Kidney tubule cell (primary cell): ENCODE measurements at regions not wholly inside any gene's neighbourhood (a gene's known extent, or its start where the extent isn't known, plus 50 kb on each side); places are given as distances from the start of the nearest gene placed in this dataset.
"Not testable (repeated sequence)": the region's sequence is repeated elsewhere in the genome, so short reads cannot be mapped to it uniquely, and the experiment has no call there.

Experiments
- DNase-seq: peaks from one replicate; pipeline ENCODE4 v3.0.0-alpha.2; 2018; ENCODE audit warnings: low spot score

DNA sequence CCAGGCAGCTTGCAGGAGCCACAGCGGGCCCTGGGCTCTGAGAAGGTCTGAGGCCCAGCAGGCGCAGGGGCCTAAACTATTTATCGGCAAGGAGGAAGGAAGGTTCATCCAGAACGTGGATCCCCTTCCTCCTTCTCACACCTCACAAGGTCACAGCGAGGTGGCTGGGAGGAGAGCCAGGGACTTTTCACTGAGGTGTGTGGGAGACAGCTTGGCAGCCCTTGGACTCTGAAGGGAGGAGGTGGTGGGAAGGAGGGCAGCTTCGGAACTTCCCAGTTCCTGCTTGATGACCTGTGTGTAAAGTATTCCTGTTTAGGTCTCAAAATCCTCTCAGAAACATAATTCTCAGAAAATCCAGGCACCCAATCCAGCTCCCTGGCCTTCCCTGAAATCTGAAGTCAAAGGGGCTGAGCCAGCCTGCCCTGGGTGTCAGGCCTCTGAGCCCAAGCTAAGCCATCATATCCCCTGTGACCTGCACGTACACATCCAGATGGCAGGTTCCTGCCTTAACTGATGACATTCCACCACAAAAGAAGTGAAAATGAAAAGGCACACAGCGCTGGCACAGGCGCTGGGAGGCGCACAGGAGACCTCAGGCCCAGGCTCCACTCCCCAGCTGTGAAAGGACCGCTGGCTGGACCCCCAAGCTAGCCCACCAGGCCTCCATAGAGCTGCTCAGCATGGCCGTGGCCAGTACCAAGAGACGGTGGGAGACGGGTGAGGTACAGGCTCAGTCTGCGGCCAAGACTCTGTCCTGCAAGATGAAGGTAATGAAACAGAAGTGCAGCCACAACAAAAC, 269.4 kb upstream of the FRG2C start:
- peak; percentile 22 for DNase-seq

- no peak for DNase-seq
Observed at GRCh38 chr3:75395580-75396315, 268.4 kb upstream of the FRG2C start.

- no peak for DNase-seq
Observed at GRCh38 chr3:75396316-75396802, 267.8 kb upstream of the FRG2C start.

GRCh38 chr3:75397486-75397885, 266.6 kb upstream of the FRG2C start:
- not testable (repeated sequence) for DNase-seq

GRCh38 chr3:75422101-75422945, 241.8 kb upstream of the FRG2C start:
- DNase-seq: not testable (repeated sequence)

GRCh38 chr3:75425379-75425778, 238.7 kb upstream of the FRG2C start:
- DNase-seq: not testable (repeated sequence)

DNA sequence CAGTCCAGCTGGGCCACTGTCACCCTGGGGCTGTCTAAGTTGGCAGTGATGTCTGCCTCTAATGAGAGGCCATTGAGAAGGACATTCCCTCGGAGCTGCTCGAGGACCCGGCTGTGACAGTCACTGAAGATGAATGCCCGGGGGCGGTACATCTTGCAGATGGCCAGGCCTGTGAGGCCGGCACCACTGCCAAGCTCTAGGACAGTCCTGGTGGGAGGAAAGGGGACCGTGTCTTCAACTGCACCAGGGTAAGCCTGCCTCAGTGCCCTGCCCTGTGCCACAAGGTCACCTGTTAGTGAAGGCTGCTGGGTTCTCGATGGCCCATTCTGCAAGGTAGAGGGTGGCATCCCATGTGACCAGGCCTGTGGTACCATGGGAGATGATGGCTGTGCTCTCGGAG, 236.6 kb upstream of the FRG2C start:
- DNase-seq: not testable (repeated sequence)

- DNase-seq: peak; percentile 65
Observed at GRCh38 chr3:75427906-75428305, 236.2 kb upstream of the FRG2C start.

GRCh38 chr3:75429561-75430220, 234.4 kb upstream of the FRG2C start:
- DNase-seq: peak; percentile 78

GRCh38 chr3:75430406-75430805, 233.7 kb upstream of the FRG2C start:
- DNase-seq: not testable (repeated sequence)

GRCh38 chr3:75431120-75431519, 233.0 kb upstream of the FRG2C start:
- not testable (repeated sequence) for DNase-seq

- DNase-seq: not testable (repeated sequence)
Observed at GRCh38 chr3:75432466-75432865, 231.7 kb upstream of the FRG2C start.

- peak; percentile 92 for DNase-seq
Observed at GRCh38 chr3:75432885-75433284, 231.2 kb upstream of the FRG2C start.

DNA sequence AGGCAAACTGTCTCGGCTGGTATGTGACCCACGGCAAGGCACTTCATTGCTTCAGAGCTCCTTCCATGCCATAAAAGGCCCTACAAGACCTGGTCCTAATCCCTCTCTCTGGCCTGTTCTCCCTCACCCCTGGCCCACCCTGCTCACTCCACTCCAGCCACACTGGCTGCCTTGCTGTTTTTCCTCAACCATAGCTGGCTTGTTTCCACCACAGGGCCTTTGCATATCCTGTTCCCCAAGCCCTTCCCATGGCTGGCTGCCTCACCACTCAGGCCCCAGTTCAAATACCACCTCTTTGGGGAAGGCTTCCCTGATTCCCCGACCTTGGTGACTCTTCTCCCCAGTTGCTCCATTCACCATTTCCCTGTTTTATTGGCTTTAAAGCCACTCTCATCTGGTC, 230.8 kb upstream of the FRG2C start:
- DNase-seq: not testable (repeated sequence)

DNA sequence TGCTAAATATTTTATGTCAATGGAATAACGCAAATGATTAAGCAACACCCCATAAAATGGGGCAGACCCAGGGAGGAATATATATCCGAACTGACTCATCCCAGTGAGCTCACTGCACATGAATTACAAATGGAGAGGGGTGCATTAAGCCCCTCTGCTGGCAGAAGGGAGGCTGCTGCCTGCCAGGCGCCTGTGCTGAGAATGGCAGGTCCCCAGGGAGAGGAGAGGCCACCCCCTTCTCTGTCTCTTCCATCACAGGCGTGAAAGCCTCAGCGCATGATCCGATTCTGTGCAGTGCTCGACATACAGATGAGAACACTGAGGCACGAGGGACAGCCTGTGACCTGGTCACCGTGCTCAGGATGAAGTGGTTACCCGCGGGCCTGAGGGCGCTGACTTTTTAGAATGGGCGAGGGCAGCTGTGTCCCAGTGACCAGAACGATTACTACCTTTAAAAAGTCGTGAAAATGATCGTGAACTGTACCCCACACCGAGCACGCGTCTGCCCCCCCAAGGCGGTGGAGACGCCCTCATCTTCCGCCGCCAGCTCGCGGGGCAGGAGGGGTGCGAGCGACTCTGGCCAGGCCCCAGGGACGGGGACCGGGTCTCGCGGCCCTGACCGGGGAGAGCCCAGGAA, 229.7 kb upstream of the FRG2C start:
- peak; percentile 68 for DNase-seq

- DNase-seq: peak; percentile 99
Observed at GRCh38 chr3:75434913-75435793, 229.0 kb upstream of the FRG2C start.

DNA sequence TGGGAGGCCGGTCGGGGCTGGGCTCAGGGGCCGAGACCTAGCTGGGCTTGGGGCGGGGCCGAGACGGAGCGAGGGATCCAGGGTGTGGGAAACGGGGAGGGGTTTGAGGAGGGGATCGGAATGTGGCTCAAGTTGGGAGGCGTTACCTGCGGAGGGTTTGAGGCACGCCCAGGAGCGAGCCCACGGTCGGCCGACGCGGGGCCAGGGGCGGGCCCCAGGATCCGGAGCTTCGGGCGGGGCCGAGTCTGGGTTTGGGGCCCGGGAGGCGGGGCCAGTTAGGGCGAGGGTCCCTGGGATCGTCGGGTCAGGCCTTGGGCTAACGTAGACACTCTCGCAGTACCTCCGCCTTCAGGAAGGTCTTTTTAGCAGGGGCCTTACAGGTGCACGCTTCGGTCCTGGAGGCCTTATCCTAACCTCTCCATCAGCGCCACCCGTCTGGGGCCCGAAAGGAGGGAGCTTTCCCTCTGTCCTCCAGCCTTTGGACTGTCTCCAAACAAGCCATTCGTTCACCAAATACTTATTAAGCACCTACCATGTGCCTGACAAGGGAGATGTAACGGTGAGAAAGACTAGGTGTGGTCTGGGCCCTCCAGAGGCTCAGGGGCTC, 228.2 kb upstream of the FRG2C start:
- not testable (repeated sequence) for DNase-seq

GRCh38 chr3:75440986-75441385, 223.1 kb upstream of the FRG2C start:
- not testable (repeated sequence) for DNase-seq

- DNase-seq: not testable (repeated sequence)
Observed at GRCh38 chr3:75444634-75445033, 219.5 kb upstream of the FRG2C start.

DNA sequence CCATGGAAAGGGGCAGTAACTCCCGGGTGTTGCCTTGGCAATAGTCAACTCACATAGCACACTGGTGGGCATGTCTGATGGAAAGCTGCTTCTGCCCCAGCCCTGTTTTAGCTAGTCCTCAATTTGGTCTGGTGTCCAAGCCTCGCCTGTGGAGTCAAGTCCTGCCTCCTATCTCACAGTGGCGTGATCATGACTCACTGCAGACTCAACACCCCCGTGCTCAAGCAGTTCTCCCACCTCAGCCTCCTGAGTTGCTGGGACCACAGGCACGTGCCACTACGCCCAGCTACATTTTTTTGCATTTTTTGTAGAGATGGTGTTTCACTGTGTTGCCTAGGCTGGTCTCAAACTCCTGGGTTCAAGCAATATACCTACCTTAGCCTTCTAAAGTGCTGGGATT, 218.9 kb upstream of the FRG2C start:
- not testable (repeated sequence) for DNase-seq
